GM18861 (cell line): ENCODE measurements at regions not wholly inside any gene's neighbourhood (a gene's known extent, or its start where the extent isn't known, plus 50 kb on each side); places are given as distances from the start of the nearest gene placed in this dataset.

ENCODE experiments used
- ATAC-seq: cut with Tn5 transposase; IDR thresholded peaks from one replicate; pipeline ENCODE4 v1.9.1; 2021; ENCODE audit not compliant: unreplicated experiment

GRCh38 chr3:69536306-69537020 is 150.6 kb upstream of the FRMD4B start:
- ATAC-seq = no peak

DNA sequence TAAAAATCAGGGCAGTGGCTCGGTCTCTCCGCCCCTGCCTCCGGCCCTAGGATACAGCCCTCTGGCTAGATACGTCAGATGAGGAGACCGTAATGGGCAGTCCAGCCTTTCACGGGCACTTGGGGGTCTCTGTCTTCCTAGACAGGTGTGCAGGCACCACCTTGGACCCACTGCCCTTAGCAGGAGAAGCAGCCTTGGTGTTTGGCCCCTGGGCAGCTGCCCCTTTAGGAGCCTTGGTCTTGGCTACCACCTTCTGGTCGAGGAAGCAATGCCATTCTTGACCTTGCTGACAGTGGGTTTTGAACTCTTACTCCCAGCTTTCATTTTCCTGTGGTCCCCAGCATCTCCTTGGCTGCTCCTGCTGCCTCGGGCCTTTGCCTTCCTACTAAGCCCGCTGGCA is 149.7 kb upstream of the FRMD4B start:
- no peak for ATAC-seq

DNA sequence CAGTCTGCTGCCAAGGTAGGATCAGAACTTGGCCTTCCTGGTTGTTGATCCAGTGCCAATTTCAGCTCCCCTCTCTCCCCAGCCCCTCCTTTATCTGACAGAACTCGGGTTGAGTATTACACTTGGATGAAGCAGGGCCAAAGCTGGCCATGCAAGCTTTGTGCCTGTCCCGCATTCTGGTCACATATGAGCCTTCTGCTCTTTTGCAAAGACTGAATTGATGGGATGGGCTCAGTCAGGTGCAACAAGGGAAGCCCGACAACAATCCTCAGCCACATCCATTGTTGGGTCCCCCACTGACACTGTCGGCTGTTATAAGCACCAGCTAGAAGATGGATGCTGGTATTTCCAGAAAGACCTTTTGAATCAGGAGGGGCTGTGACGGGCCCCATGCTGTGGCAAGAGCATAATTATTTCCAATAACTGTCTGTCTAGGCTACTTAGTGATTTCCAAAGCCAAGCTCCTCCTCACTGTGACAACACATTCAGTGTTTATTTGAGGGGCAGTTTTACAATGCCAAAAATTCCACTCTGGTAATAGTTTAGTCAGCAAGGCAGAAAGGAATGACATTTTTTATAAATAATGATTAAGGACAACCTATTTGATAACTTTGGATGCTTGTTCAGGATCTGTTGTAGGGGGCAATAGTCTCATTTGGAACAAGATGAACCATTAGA is 146.8 kb upstream of the FRMD4B start:
- ATAC-seq = no peak

DNA sequence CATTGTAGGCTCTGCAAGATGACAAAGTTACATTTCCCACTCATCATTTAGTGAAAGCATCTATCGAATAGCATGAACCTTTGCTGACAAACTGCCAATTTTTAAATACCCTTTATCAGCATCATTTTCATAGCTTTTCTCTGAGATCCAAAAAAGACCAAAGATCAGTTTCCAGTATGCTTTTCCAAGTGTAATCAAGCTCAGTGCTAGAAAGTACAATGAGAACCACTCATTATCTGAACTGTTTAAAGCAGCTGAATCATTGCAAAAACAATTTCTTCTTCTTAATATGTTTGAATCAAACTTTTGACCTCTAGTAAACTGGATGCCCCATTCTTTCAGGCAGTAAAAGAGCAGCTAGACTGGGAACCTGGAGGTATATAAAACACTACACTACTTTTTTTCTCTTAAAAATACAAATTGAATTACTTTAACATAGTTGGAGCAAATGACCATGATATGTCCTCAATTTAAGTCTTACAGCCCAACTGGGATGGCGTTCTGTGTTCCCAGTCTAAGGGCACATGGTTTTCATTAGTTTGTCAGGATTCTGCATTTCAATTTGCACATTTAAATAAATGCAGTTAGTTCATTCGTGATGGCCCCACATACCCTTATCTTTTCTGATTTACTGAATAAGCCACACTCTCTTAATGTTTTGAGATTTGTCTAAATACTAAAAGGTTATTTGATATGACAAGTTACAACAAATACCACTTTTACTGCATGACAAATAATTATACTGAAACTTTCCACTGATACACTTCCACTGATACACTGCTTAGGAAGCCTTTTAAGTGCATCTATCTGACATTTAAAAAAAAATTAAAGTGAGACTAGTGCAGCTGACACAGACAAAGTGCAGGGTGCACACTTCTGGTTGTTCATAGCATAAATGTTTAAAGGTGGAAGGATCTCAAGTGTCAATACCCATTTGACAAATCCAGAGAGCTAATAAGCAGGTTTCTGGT is 146.0 kb upstream of the FRMD4B start:
- no peak for ATAC-seq

DNA sequence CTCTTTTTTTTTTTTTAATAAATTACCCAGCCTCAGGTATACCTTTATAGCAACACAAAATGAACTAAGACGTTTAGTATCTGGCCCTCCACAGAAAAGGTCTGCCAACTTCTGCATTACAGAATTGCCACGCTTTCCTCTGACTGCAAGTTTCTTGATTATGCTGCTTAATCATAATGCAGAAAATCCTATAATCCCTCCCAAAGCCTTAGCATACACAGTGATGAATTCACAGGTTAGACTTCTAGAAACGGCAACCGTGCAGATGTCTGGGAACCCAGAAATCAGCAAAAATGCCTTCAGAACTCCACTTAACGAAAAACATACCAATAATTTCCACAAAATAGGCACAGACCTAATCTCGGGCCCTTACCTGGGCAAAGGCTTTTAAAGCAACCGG is 144.7 kb upstream of the FRMD4B start:
- no peak for ATAC-seq

DNA sequence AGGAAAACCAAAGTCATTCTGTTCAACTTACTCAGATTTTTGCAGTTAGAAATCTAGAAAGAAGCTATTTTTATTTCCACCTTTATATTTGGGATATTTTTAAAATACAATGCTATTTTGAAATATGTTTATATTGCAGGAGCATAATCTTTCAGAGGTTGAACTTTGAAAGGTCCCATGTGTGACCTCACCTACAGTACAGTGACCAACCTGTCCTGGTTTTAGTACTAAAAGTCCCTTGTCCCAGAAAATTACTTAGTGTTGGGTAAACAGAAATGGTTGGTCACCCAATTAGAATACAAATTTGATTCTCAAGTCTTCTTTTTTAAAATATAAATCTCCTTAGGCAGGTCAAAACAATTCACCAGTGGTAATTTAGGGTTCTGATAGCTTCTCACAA is 141.6 kb upstream of the FRMD4B start:
- ATAC-seq = no peak

DNA sequence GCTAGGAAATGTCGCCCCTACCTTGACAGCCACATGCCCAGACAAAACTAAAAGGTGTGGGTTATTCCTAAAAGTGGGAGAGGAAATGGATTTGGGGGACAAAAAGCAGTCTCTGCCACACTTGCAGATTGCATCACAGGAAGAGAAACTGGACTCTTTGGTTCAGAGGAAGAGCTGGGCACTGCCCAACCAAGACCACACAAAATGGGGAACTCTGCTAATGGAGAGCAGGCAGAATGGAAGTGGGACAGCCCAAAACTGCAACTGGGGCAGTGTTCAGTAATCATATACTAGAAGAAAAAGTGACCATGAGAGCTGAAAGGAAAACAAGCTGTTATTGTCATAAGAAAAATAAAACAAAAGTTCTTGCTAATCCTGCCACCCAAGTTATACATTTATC is 138.9 kb upstream of the FRMD4B start:
- ATAC-seq = no peak

DNA sequence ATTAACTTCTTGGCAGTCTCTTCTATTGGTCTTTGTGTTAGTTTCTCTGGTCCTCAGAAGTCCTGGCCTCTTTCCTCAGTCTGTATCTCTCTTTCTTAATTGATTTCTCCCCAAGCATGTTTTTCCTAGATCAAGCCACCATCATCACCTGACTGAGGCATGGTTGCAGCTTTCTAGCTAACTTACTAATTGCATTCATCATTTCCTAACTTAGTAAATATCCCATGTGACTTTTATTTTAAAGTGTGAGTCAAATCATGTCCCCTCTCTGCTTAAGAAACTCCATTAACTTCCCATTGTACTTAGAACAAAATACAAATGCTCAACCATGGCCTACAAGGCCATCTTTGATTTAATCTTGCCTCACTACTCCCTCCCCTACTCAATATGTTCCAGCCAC is 135.4 kb upstream of the FRMD4B start:
- no peak for ATAC-seq

DNA sequence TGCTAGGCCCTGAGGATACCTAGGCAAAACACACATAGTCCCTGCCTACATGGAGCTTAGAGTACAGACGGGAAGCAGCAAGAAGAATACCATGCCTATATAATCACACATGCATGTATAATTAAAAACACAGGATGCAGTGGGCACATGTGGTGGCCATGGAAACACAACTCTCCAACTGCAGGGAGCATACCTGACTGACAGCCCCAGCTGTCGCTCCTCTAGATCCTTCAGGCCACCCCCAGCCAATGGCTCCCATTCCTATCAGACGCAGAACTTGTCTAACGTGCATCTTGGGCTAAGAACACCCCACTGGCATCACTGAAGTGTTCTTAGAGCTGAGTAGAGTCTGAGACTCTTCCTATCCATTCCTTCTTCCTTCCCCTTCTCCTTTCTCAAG is 125.5 kb upstream of the FRMD4B start:
- ATAC-seq = no peak

GRCh38 chr3:69510481-69511030 is 124.7 kb upstream of the FRMD4B start:
- ATAC-seq = no peak

DNA sequence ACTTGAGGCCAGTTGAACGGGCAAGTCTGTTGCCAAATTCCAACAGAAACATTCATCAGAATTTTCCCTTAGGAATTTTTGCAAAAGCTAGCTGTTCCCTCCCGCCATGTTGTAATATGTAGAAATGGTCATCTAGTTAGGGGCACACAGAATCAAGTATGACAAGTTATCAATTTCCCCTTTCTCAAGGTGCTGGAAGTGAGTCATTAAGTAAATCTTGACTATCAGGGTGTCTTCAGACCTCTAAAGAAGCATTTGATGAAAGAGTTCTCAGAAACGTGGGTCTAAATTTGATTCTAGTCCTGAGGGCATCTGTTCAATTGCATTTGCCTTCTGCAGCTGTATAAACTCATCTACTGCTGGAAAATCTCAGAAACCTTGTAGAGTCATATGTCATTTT is 123.4 kb upstream of the FRMD4B start:
- no peak for ATAC-seq

DNA sequence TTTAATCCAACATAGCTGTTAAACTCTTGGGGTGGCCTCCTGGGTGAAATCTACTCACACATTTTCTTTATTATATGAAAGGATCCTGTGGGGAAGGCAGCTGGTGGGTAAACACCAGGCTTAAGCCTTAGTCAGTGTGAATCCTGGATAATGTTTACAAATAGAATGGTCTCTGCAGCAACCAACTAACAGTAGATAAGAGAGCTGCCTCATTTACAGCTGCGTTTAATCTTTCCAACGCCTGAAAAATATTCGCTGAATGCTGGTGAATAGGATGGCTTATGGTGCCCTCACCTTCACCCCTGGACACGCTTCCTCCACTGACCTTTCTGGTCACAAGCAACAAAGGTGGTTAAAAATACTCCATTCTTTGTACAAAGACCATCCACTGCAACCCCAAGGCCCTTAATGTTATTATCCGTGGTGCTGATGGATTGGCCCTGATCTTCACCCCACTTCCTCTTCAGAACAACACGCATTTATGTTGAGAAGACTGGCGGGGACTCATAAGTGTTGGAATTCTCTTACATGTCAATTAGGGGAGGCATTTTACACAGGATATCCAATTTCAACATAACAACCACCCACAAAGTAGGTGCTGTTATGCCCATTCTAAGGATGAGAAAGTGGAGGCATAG is 120.0 kb upstream of the FRMD4B start:
- no peak for ATAC-seq

- no peak for ATAC-seq
Measured at GRCh38 chr3:69504232-69504631, 118.3 kb upstream of the FRMD4B start.

GRCh38 chr3:69500604-69501003 is 114.7 kb upstream of the FRMD4B start:
- no peak for ATAC-seq

DNA sequence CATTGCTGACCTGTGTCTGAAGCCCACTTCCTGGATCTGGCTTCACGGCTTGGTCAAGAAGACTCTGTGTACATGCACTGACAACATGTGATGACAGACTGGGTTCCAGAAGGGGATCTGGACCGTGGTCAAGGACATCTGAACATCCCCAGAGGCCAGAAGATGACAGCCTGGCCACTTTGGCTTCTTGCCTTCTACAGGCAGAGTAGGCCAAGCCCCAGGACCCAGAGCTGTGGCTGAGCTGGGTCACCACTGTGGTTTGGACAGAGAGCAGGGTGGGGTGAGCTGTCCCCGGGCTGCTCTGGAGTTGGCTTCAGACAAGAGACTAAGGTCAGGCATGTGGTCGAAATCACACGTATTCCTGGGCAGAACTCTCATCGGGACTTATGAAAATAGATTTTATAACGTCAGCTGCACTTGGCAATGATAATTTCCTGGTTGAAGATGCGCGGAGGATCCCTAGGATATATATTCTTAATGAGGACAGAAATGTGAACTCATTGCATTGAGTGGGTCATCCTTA is 114.1 kb upstream of the FRMD4B start:
- ATAC-seq = no peak

GRCh38 chr3:69499422-69499821 is 113.5 kb upstream of the FRMD4B start:
- no peak for ATAC-seq

GRCh38 chr3:69496856-69497255 is 111.0 kb upstream of the FRMD4B start:
- no peak for ATAC-seq

DNA sequence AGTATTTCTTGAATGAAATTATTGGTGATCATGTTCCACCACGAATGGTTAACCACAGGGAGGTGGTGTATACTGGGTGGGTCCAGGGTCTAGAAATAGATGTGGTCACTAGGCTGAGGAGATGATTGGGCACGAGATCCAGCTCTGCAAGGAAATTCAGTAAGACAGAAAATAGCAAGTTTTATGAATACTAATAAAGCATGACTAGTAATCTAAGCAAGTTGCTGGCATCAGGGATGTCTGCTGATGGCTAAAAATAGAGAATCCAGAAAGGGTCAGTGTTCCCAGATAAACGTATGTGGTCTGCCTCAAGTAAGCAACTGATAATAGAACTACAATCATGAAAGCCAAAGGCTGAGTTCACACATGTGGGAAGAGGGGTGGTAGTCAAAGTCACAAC is 108.3 kb upstream of the FRMD4B start:
- ATAC-seq = no peak

DNA sequence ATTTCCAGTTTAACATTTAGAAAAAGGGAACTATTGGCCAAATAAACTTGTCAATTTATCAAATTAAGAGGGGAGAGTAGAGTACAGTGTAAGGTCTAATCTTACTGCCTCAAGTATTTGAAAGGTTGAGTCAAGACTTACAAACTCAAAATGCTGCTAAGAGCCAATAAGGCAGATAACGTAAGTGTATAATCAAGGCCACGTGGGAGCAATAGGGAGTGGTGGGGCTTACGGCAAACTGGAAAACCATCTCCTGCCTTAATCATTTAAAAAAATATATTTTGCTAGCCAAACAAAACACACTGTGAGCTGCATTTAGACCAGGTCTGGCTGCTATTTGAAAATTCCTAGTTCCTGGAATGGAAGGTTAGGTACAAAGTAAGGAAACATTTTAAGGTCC is 107.3 kb upstream of the FRMD4B start:
- no peak for ATAC-seq

- no peak for ATAC-seq
Measured at GRCh38 chr3:69491975-69492374, 106.1 kb upstream of the FRMD4B start.

- no peak for ATAC-seq
Measured at GRCh38 chr3:69490971-69491370, 105.1 kb upstream of the FRMD4B start.
